DND-41 (cell line): ENCODE measurements at regions not wholly inside any gene's neighbourhood (a gene's known extent, or its start where the extent isn't known, plus 50 kb on each side); places are given as distances from the start of the nearest gene placed in this dataset.

Source experiments
- ATAC-seq: fragments of 200-7000 bp; cut with Tn5 transposase; 3 replicates; pipeline ENCODE4 v1.9.1; 2021; ENCODE audit warnings: low read depth; ENCODE audit not compliant: insufficient read depth
- DNase-seq: peaks from one replicate; pipeline ENCODE4 v3.0.0-alpha.2; 2020
- H2AFZ ChIP-seq: 2 replicates; pipeline ENCODE4 v1.6.0; 2012; ENCODE audit warnings: low read depth, low read length
- H3K27ac ChIP-seq: 2 replicates; pipeline ENCODE4 v1.5.1; 2012; ENCODE audit warnings: low read length, inconsistent platforms
- H3K27me3 ChIP-seq: fragments of 200-600 bp; sonication (generic); 2 replicates; pipeline ENCODE4 v1.6.0; 2012; ENCODE audit warnings: low read length, mild to moderate bottlenecking, inconsistent platforms; ENCODE audit not compliant: insufficient read depth, poor library complexity
- H3K36me3 ChIP-seq: 2 replicates; pipeline ENCODE4 v1.5.1; 2012; ENCODE audit warnings: low read length, inconsistent platforms; ENCODE audit not compliant: insufficient read depth
- H3K4me1 ChIP-seq: 2 replicates; pipeline ENCODE4 v1.5.1; 2012; ENCODE audit warnings: mild to moderate bottlenecking, low read length; ENCODE audit not compliant: insufficient read depth
- H3K4me2 ChIP-seq: 2 replicates; pipeline ENCODE4 v1.6.0; 2012; ENCODE audit warnings: mild to moderate bottlenecking, moderate library complexity, low read length, inconsistent platforms; ENCODE audit not compliant: insufficient read depth
- H3K4me3 ChIP-seq, 2 experiments: fragments of 200-600 bp in 1 of 2; shearing (Covaris generic) in 1 of 2; 2 replicates each; pipeline ENCODE4 v1.5.1; 2012 to 2016; ENCODE audit warnings: inconsistent platforms in 2 of 2, low read length in 2 of 2, mild to moderate bottlenecking in 2 of 2, low read depth in 1 of 2, moderate library complexity in 1 of 2
- H3K79me2 ChIP-seq: 2 replicates; pipeline ENCODE4 v1.6.0; 2012; ENCODE audit warnings: low read length, inconsistent platforms; ENCODE audit not compliant: insufficient read depth
- H3K9ac ChIP-seq: 2 replicates; pipeline ENCODE4 v1.6.0; 2012; ENCODE audit warnings: low read depth, mild to moderate bottlenecking, inconsistent platforms, low read length, moderate library complexity
- H3K9me3 ChIP-seq: 2 replicates; pipeline ENCODE4 v1.5.1; 2012; ENCODE audit warnings: low read length, moderate library complexity, mild to moderate bottlenecking, inconsistent platforms; ENCODE audit not compliant: insufficient read depth, severe bottlenecking
- H4K20me1 ChIP-seq: 2 replicates; pipeline ENCODE4 v1.6.0; 2012; ENCODE audit warnings: low read length; ENCODE audit not compliant: insufficient read depth
- CTCF ChIP-seq: IDR thresholded peaks from 2 replicates; pipeline ENCODE4 v1.5.1; 2012; ENCODE audit warnings: borderline replicate concordance, low read length, moderate library complexity, mild to moderate bottlenecking; ENCODE audit not compliant: poor library complexity, severe bottlenecking; ENCODE audit errors: extremely low read depth
- EZH2 ChIP-seq: IDR thresholded peaks from 3 replicates; pipeline ENCODE4 v1.6.1; 2012; ENCODE audit warnings: borderline replicate concordance, low read depth, mild to moderate bottlenecking, moderate library complexity, low read length, inconsistent platforms; ENCODE audit not compliant: severe bottlenecking

- Histone ChIP-seq H3K79me2 (no peaks in the 10 kb centered on the region), H3K27ac (no peak overlapping the region), H3K27me3 (no peaks in the 10 kb centered on the region), H3K36me3 (no peaks in the 10 kb centered on the region), H3K9me3 (no peaks in the 10 kb centered on the region), H3K4me1 (no peaks in the 10 kb centered on the region), H3K4me3 (no peak overlapping the region), H4K20me1 (no peaks in the 10 kb centered on the region), H2AFZ (no peak overlapping the region), H3K4me2 (no peak overlapping the region), H3K9ac (no peak overlapping the region)
- ATAC-seq (no peak), DNase-seq (no peak)
- no peak for TF ChIP-seq CTCF
- TF ChIP-seq EZH2, result no peak
Measured at GRCh38 chr15:91499774-91500383, 353.6 kb upstream of the SLCO3A1 start.

DNA sequence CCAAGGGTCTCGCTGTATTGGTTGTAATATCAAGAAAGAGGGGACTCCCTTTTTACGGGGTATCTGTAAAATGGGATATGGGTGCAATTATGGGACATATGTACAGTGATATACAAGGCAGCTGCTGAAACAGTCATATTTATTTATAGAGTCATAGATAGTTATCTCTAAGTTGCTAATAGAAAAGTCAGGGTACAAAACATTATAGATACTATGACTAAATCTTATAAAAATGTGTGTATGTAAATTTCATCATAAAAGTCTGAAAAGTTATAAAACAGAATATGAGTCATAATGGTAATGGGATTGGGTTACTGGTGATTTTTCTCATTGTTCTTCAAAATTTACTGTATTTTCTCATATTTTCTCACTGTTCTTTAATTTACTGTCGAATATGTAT is 344.9 kb upstream of the SLCO3A1 start:
- H3K9ac ChIP-seq, result no peak overlapping the region
- DNase-seq, result no peak

DNA sequence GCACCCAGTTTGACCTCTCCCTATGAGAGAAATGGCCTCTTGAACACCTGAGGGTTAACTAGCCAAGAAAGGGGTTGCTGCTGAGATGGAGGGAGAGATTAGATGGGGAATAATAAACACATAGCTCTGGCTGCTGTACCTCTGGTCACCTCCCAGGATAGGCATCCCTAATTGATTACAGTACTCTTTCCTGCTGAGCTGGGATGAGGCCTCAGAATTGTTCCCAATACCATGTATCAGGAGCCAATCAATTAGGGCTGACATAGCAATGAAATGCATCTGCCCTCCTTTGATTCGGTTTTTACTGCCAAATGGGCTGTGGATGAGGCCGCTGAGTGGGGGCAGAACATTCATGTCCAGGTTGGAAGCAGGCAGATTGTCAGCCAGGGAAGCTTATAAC is 339.4 kb upstream of the SLCO3A1 start:
- H3K27ac ChIP-seq, result no peak overlapping the region
- DNase-seq, result no peak
- H2AFZ ChIP-seq, result no peak overlapping the region
- H3K27me3 ChIP-seq, result no peaks in the 10 kb centered on the region
- no peak overlapping the region for H3K4me2 ChIP-seq
- no peaks in the 10 kb centered on the region for H3K9me3 ChIP-seq
- no peak for ATAC-seq
- H3K9ac ChIP-seq, result no peak overlapping the region
- no peak overlapping the region for H3K4me3 ChIP-seq
- no peaks in the 10 kb centered on the region for H4K20me1 ChIP-seq
- H3K36me3 ChIP-seq, result no peaks in the 10 kb centered on the region
- TF ChIP-seq EZH2 (no peak), CTCF (no peak)
- H3K79me2 ChIP-seq, result no peaks in the 10 kb centered on the region
- H3K4me1 ChIP-seq, result no peaks in the 10 kb centered on the region

More for the DNA sequence above, 344.9 kb upstream of the SLCO3A1 start:
- Histone ChIP-seq H3K27me3 (no peaks in the 10 kb centered on the region), H3K79me2 (no peaks in the 10 kb centered on the region), H2AFZ (no peak overlapping the region), H3K27ac (no peak overlapping the region), H3K4me2 (no peak overlapping the region), H4K20me1 (no peaks in the 10 kb centered on the region), H3K4me3 (no peak overlapping the region), H3K9me3 (no peaks in the 10 kb centered on the region), H3K36me3 (no peaks in the 10 kb centered on the region), H3K4me1 (no peaks in the 10 kb centered on the region)
- TF ChIP-seq EZH2, result no peak
- ATAC-seq, result no peak

DNA sequence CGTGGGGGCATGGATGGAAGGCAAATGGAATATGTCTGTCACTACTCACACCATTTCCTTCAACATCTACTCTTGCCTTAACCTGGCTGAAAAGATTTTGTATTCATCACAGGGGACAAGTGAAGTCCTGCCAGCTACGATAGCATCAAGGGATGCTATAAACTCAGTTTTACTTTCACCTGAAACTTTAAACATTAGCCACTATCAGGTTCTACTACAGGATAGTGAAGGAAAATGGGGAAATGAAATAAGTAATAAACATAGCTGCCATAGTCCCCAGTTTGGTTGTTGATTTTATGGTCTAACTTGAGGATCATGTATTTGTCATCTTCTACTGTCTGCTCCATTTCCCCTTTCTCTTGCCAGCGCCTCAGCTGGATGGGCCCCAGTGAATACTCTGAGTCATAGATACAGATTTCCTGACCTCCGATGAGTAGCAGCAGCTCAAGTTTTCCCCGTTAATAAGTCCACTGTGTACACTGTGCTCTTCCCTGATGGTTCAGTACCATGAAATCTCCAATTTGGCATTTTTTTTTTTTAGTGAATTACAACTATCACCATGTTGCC is 338.2 kb upstream of the SLCO3A1 start:
- Histone ChIP-seq H3K4me3 (no peak overlapping the region), H2AFZ (no peak overlapping the region), H3K79me2 (no peaks in the 10 kb centered on the region), H3K27ac (no peak overlapping the region), H3K4me2 (no peak overlapping the region), H3K36me3 (no peaks in the 10 kb centered on the region), H3K27me3 (no peaks in the 10 kb centered on the region), H3K4me1 (no peaks in the 10 kb centered on the region), H3K9me3 (no peaks in the 10 kb centered on the region), H4K20me1 (no peaks in the 10 kb centered on the region), H3K9ac (no peak overlapping the region)
- no peak for TF ChIP-seq CTCF
- TF ChIP-seq EZH2, result no peak
- DNase-seq (no peak), ATAC-seq (no peak)
